DOHH2 (cell line): ENCODE measurements at regions not wholly inside any gene's neighbourhood (a gene's known extent, or its start where the extent isn't known, plus 50 kb on each side); places are given as distances from the start of the nearest gene placed in this dataset.

Experiments
- CTCF ChIP-seq: fragments of 200-600 bp; sonication (generic); IDR thresholded peaks from one replicate; pipeline ENCODE4 v1.5.1; 2014; ENCODE audit warnings: antibody characterized with exemption, mild to moderate bottlenecking, low read depth, low read length; ENCODE audit not compliant: poor library complexity, severe bottlenecking
- EZH2phosphoT487 ChIP-seq: fragments of 200-600 bp; sonication (generic); IDR thresholded peaks from 2 replicates; pipeline ENCODE4 v1.6.1; 2017; ENCODE audit warnings: borderline replicate concordance, mild to moderate bottlenecking, antibody characterized with exemption, low read length, moderate library complexity, mixed read lengths

- no peak for TF ChIP-seq CTCF
- no peak for TF ChIP-seq EZH2phosphoT487
These were observed 394.1 kb upstream of the SMIM31 start for GRCh38 chr4:164359881-164360280.
